MM.1S (cell line): ENCODE measurements at regions not wholly inside any gene's neighbourhood (a gene's known extent, or its start where the extent isn't known, plus 50 kb on each side); places are given as distances from the start of the nearest gene placed in this dataset.

Experiments
- EZH2phosphoT487 ChIP-seq: fragments of 300-600 bp; sonication (generic); IDR thresholded peaks from 2 replicates; pipeline ENCODE4 v1.6.1; 2018; ENCODE audit warnings: antibody characterized with exemption, low read length
- TF ChIP-seq, protein P1 (sequence below): fragments of 300-600 bp; sonication (generic); IDR thresholded peaks from 2 replicates; pipeline ENCODE4 v1.5.1; 2016; ENCODE audit warnings: antibody characterized with exemption, low read length, mixed read lengths

GRCh38 chr10:8334631-8335030 is 280.1 kb downstream of the GATA3 start:
- TF ChIP-seq, protein P1, sequence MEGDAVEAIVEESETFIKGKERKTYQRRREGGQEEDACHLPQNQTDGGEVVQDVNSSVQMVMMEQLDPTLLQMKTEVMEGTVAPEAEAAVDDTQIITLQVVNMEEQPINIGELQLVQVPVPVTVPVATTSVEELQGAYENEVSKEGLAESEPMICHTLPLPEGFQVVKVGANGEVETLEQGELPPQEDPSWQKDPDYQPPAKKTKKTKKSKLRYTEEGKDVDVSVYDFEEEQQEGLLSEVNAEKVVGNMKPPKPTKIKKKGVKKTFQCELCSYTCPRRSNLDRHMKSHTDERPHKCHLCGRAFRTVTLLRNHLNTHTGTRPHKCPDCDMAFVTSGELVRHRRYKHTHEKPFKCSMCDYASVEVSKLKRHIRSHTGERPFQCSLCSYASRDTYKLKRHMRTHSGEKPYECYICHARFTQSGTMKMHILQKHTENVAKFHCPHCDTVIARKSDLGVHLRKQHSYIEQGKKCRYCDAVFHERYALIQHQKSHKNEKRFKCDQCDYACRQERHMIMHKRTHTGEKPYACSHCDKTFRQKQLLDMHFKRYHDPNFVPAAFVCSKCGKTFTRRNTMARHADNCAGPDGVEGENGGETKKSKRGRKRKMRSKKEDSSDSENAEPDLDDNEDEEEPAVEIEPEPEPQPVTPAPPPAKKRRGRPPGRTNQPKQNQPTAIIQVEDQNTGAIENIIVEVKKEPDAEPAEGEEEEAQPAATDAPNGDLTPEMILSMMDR = no peak
- TF ChIP-seq EZH2phosphoT487 = no peak
